Mucosa of descending colon (tissue), 3 donors: ENCODE measurements at regions not wholly inside any gene's neighbourhood (a gene's known extent, or its start where the extent isn't known, plus 50 kb on each side); places are given as distances from the start of the nearest gene placed in this dataset.
A peak's percentile ranks its signal among the peaks of the same experiment; 100 is the strongest.

ENCODE experiments used
- ATAC-seq: fragments of 200-7000 bp; cut with Tn5 transposase; one replicate; pipeline ENCODE4 v1.9.1; 2020; ENCODE audit warnings: mild to moderate bottlenecking, moderate library complexity
- DNase-seq, 3 donors: peaks; one replicate each; pipeline ENCODE4 v3.0.0-alpha.2; 2020
- H3K36me3 ChIP-seq: fragments of 200-600 bp; one replicate; pipeline ENCODE4 v1.8.0; 2021; ENCODE audit warnings: low read depth, mild to moderate bottlenecking
- H3K4me1 ChIP-seq: fragments of 200-600 bp; one replicate; pipeline ENCODE4 v1.8.0; 2021; ENCODE audit warnings: low read depth, mild to moderate bottlenecking
- H3K4me3 ChIP-seq: fragments of 200-600 bp; one replicate; pipeline ENCODE4 v1.8.0; 2021; ENCODE audit warnings: mild to moderate bottlenecking
- H3K9me3 ChIP-seq: fragments of 200-600 bp; one replicate; pipeline ENCODE4 v1.8.0; 2021; ENCODE audit warnings: mild to moderate bottlenecking
- CTCF ChIP-seq: fragments of 200-600 bp; IDR thresholded peaks from one replicate; pipeline ENCODE4 v1.8.0; 2022; ENCODE audit warnings: antibody characterized with exemption, mild to moderate bottlenecking
- intact Hi-C, 2 donors: fragments of 100-400 bp; cut with DNase I in 1 of 2; cut with micrococcal nuclease in 1 of 2; formaldehyde crosslinking; loops; one replicate each; pipeline versions ENCODE4 v1.11.0 to v1.11.1; 2022; cut with DNase I, micrococcal nuclease
- donor health status: DM: no; HTN: no; CAD: no; lungs with moderate emphysema.
- donor health status: DM: no; HTN: no; CAD: no.
- donor health status: DM: no; HTN: yes; CAD: no.

GRCh38 chr13:22979952-22980351 is 200.8 kb upstream of the SGCG start:
- intact Hi-C loops: no loop called here
- Histone ChIP-seq H3K4me1 (no peaks in the 10 kb centered on the region), H3K4me3 (no peak overlapping the region), H3K36me3 (no peaks in the 10 kb centered on the region), H3K9me3 (peaks cover 15% of the 10 kb centered on the region)
- ATAC-seq (no peak), DNase-seq (no peak)
- TF ChIP-seq CTCF: no peak

GRCh38 chr13:22980936-22981335 is 199.8 kb upstream of the SGCG start:
- ATAC-seq (no peak), DNase-seq (no peak)
- Histone ChIP-seq H3K9me3 (peaks cover 15% of the 10 kb centered on the region), H3K4me1 (no peaks in the 10 kb centered on the region), H3K36me3 (no peaks in the 10 kb centered on the region), H3K4me3 (no peak overlapping the region)
- intact Hi-C loops: no loop called here
- no peak for TF ChIP-seq CTCF

GRCh38 chr13:22993148-22993547 is 187.6 kb upstream of the SGCG start:
- no peaks in the 10 kb centered on the region for H3K36me3 ChIP-seq
- TF ChIP-seq CTCF: no peak
- no peaks in the 10 kb centered on the region for H3K9me3 ChIP-seq
- no peaks in the 10 kb centered on the region for H3K4me1 ChIP-seq
- intact Hi-C loops: no loop called here
- H3K4me3 ChIP-seq: no peak overlapping the region
- DNase-seq (no peak), ATAC-seq (no peak)

- no peak for ATAC-seq
- no peak for TF ChIP-seq CTCF
- Histone ChIP-seq H3K9me3 (peaks cover 11% of the 10 kb centered on the region), H3K36me3 (no peaks in the 10 kb centered on the region), H3K4me3 (no peak overlapping the region), H3K4me1 (no peaks in the 10 kb centered on the region)
- intact Hi-C loops: no loop called here
- DNase-seq: no peak
These were observed 177.3 kb upstream of the SGCG start for GRCh38 chr13:23003446-23003845.

- H3K4me3 ChIP-seq: no peak overlapping the region
- intact Hi-C loops: no loop called here
- no peaks in the 10 kb centered on the region for H3K9me3 ChIP-seq
- TF ChIP-seq CTCF: no peak
- DNase-seq (peak in 1 of 3 donors; percentile 3), ATAC-seq (no peak)
- no peaks in the 10 kb centered on the region for H3K36me3 ChIP-seq
- H3K4me1 ChIP-seq: no peaks in the 10 kb centered on the region
These were observed 173.4 kb upstream of the SGCG start for GRCh38 chr13:23007426-23007825.

- DNase-seq: no peak
- no peaks in the 10 kb centered on the region for H3K4me1 ChIP-seq
- no peaks in the 10 kb centered on the region for H3K36me3 ChIP-seq
- no peak overlapping the region for H3K4me3 ChIP-seq
- intact Hi-C loops: no loop called here
- TF ChIP-seq CTCF: no peak
- no peaks in the 10 kb centered on the region for H3K9me3 ChIP-seq
- no peak for ATAC-seq
These were observed 162.6 kb upstream of the SGCG start for GRCh38 chr13:23018143-23018542.
